ENCODE measurements at regions not wholly inside any gene's neighbourhood (a gene's known extent, or its start where the extent isn't known, plus 50 kb on each side); places are given as distances from the start of the nearest gene placed in this dataset.

DNA sequence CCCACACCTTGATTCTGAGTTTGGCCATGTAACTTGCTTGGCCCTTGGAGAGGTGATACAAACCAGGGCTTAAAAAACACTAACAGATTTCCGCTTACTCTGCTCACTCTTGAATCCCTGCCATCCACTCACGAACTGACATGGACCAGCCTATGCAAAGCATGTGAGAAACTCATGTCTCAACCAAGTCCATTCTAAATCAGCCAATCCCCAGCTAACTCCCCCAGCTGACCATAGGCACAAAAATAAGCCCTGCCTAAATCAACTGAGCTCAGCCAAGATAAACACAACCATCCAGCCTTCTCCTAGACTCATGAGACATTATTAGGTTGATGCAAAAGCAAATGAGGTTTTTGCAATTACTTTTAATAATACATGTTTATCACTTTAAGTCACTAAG lies 353.9 kb upstream of the TBX3 start:
- intact Hi-C loops (cut with DNase I): no loop called here
- no peak for DNase-seq

DNA sequence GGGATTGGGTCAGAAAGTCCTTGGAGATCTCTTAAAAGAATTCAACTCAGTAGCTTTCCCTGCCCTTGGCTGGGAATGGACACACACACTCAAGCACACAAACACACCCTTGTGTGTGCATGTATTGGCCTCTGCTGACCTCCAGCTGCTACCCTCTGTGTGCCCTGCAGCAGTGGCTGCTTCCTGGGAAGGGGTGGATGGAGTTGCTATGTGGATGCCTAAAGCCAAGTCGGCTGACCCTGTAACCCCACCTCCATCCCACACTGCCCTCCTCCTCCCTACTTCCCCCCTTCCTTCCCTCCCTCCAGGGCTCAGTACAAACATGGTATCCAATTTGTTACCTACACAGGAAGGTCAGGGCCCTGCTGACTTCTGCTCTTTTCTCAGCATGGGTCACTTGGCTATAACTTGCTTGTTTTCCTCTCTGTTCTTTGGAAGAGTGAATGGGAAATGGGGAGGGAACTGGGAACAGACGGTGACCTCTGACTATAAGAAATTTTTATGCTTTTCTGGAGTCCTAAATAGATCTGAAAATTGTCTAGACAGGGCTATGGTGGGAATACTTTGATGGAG lies 351.6 kb upstream of the TBX3 start:
- intact Hi-C loops (cut with DNase I): no loop called here
- no peak for DNase-seq

DNA sequence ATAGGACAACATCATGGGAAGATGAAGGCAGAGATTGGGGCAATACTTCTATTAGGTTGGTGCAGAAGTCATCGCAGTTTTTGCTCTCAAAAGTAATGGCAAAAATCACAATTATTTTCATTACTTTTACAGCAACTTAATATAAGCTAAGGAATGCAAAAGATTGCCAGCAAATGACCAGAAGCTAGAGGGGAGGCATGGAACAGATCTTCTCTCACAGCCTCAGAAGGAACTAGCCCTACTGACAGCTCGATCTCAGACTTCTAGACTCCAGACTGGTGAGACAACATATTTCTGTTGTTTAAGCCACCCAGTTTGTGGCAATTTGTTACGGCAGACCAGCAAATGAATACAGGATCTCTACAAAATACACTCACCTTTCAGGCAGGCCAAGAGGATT lies 348.5 kb upstream of the TBX3 start:
- intact Hi-C loops (cut with DNase I): no loop called here
- no peak for DNase-seq

- intact Hi-C loops (cut with DNase I): no loop called here
- DNase-seq: no peak
Observed at GRCh38 chr12:115030017-115030416, 346.0 kb upstream of the TBX3 start.

- DNase-seq: no peak
Observed at GRCh38 chr12:115024531-115024930, 340.6 kb upstream of the TBX3 start.

DNA sequence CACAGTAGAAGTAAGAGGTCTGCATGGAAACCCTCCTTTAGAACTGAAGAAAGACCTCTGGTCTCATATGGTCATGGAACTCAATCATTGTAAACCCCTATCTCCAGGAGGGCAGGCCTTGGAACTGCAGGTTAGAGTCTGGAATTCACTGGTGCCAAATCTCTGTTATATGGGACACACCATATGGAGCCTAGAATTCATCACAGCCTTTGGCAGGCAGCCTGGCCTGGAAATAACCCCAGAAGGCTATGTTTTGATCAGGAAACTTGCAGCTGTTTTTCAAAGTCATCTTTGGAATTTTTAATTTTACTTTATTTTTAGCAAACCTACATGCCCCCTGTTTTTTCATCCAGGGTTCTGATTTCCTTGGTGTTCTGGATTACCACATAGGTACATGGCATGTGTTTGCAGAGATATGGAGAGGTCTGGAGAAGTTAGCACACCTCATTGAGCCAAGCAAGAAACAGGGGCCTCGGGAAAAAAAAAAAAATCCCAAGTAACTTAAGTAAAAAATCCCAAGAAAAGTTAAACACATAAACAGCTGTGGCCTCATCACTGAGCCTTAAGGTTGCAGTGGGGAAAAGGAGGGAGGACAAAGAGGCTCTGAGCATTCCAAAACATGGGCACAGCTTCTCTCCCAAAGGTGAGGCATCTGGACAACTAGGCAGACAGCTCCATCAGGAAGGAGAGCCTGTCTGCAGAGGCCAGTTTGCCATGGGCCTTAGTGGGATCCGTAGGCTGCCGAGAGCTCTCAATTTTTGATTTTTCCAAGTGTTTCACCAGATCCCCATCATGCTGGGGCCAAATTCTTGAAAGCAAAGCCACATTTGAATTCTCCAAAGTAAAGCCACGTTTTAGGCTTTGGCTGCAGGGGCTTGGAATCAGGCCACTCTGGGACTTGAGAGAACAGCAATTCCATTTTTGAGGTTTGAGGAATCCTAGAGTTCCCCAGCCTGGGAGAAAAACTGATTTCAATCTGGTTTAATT lies 339.6 kb upstream of the TBX3 start:
- intact Hi-C loops (cut with DNase I): no loop called here
- peak in 1 of 42 donors; percentile 9 for DNase-seq

More at GRCh38 chr12:115024531-115024930, 340.6 kb upstream of the TBX3 start:
- intact Hi-C loops (cut with DNase I): no loop called here

DNA sequence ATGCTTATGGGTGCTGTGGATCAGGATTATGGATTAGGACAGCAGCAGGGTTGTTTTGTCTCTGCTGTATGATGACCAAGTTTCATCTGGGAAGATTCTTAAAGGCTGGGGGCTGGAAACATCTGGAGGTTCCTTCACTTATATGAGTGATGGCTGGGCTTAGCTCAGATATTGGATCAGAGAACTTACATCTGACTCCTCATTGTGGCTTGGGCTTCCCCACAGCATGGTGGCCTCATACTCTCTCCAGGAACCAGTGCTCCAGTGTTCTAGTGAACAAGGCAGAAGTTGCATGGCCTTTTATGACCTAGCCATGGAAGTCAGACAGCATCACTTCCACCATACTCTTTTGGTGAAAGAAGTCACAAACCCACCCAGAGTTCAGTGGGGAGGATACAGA lies 336.1 kb upstream of the TBX3 start:
- no peak for DNase-seq
- intact Hi-C loops (cut with DNase I): no loop called here

GRCh38 chr12:115017346-115017745 lies 333.4 kb upstream of the TBX3 start:
- no peak for DNase-seq
- intact Hi-C loops (cut with DNase I): no loop called here

GRCh38 chr12:115013236-115013981 lies 329.4 kb upstream of the TBX3 start:
- intact Hi-C loops (cut with DNase I): no loop called here
- DNase-seq: peak in 3 of 42 donors; percentile 4 to 15 (median 12)

- peak in 13 of 42 donors; percentile 3 to 47 (median 13) for DNase-seq
Observed at GRCh38 chr12:115012861-115013235, 328.9 kb upstream of the TBX3 start.

DNA sequence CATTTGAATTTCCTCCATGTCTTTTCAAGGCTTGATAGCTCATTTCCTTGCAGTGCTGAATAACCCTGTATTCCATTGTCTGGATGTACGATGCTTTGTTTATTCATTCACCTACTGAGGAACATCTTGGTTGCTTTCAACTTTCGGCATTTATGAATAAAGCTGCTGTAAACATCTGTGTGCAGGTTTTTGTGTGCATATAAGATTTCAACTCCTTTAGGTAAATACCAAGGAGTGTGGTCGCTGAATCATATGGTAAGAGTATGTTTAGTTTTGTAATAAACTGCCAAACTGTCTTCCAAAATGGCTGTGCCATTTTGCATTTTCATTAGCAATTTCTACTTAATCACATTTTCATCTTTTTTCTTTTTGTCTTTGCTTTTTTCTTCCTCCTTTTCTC lies 327.7 kb upstream of the TBX3 start:
- DNase-seq: no peak
- intact Hi-C loops (cut with DNase I): no loop called here

More at GRCh38 chr12:115012861-115013235, 328.9 kb upstream of the TBX3 start:
- intact Hi-C loops (cut with DNase I): no loop called here

DNA sequence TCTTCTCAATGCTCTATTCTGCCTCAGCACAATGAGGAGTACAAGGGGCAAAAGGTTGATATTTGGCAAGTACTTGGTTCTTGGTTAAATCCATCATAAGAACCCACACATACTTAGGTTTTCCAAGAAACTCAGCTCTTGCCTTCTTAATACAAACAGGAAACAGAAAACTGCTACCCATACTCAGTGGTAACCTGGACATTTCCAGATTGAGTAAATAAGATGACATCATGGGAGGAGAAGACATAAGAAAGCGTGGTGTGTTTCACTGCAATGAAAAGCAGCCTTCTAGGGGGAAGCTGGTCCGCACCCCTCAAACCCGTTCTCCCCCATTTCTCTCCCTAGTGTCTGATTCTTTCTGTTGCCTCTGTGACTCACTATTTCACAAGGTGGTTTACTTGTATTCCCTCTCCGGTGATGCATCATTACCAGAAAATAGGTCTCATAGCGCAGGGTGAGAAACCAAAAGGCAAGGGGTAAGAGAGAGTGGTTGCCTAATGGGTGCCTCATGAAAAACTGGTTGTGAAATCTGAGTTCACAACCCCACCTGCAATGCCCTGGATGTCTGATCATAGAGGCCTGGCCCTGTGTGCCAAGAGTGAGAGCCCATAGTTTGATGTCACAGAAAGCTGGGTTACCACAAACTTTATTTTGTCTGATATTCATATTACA lies 326.5 kb upstream of the TBX3 start:
- no peak for DNase-seq
- intact Hi-C loops (cut with DNase I): no loop called here

DNA sequence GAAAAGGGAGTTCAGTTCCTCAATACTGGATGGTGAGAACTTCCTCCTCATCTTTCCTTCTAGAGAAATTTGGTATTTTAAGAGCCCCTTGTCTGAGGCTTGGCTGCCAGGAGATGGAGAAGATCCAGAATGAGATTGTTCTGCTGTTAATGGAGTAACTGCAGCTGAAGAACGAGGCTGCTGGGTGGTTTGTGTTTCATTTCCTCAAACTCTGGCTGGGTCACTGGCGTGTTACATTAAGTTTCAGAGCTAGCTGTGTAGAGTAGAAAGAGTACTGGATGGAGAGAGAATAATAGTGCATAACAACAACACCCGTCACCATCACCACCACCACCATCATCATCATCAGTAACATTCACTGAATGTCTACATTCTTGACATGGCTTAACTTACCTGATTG lies 325.0 kb upstream of the TBX3 start:
- intact Hi-C loops (cut with DNase I): no loop called here
- DNase-seq: peak in 3 of 42 donors; percentile 3 to 11 (median 7)

- DNase-seq: no peak
- intact Hi-C loops (cut with DNase I): no loop called here
Observed at GRCh38 chr12:115004470-115005146, 320.6 kb upstream of the TBX3 start.

GRCh38 chr12:115002434-115002833 lies 318.5 kb upstream of the TBX3 start:
- DNase-seq: no peak
- intact Hi-C loops (cut with DNase I): no loop called here

GRCh38 chr12:115001571-115002180 lies 317.7 kb upstream of the TBX3 start:
- intact Hi-C loops (cut with DNase I): no loop called here
- DNase-seq: no peak

- intact Hi-C loops (cut with DNase I): no loop called here
- DNase-seq: no peak
Observed at GRCh38 chr12:115000038-115000437, 316.1 kb upstream of the TBX3 start.

DNA sequence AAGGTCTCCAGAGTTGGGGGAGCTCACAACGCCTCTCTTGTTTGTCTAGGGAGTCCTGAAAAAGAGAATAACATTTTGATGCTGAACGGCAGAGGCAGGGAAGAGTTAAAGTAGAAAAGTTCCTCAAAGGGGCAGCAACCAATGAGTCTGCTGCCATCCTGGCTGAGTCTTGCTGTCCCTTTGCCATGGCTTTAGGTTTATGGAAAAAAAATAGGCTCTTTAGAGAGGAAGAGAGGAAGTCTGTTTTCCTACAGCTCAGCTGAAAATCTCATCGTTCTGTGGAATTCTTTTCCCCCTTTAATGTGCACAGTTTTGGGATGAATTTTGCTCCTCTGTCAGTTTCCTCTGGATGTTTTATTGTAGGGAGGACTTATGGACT lies 314.8 kb upstream of the TBX3 start:
- intact Hi-C loops (cut with DNase I): no loop called here
- no peak for DNase-seq
